GM23338 (cell line): ENCODE measurements at regions not wholly inside any gene's neighbourhood (a gene's known extent, or its start where the extent isn't known, plus 50 kb on each side); places are given as distances from the start of the nearest gene placed in this dataset.

Source experiments
- ATAC-seq: fragments of 200-7000 bp; cut with Tn5 transposase; 3 replicates; pipeline ENCODE4 v1.9.1; 2020
- DNase-seq: peaks from one replicate; pipeline ENCODE4 v3.0.0-alpha.2; 2015; ENCODE audit warnings: low spot score
- H2AFZ ChIP-seq: fragments of 200-600 bp; sonication (generic); 2 replicates; pipeline ENCODE4 v1.8.0; 2016; ENCODE audit warnings: antibody characterized with exemption, mild to moderate bottlenecking, moderate library complexity
- H3F3A ChIP-seq: fragments of 200-600 bp; sonication (generic); replicated peaks from 2 replicates; pipeline ENCODE4 v1.8.0; 2017; ENCODE audit warnings: antibody characterized with exemption, mixed run types, low read depth
- H3K27ac ChIP-seq: fragments of 200-600 bp; sonication (generic); 2 replicates; pipeline ENCODE4 v1.6.1; 2016; ENCODE audit warnings: low read depth
- H3K27me3 ChIP-seq: fragments of 200-600 bp; sonication (generic); 2 replicates; pipeline ENCODE4 v1.8.0; 2016; ENCODE audit warnings: mild to moderate bottlenecking, mixed run types, moderate library complexity; ENCODE audit not compliant: insufficient read depth
- H3K36me3 ChIP-seq: fragments of 200-600 bp; sonication (generic); 2 replicates; pipeline ENCODE4 v1.8.0; 2016; ENCODE audit warnings: mild to moderate bottlenecking; ENCODE audit not compliant: insufficient read depth
- H3K4me1 ChIP-seq: fragments of 200-600 bp; sonication (generic); 2 replicates; pipeline ENCODE4 v1.8.0; 2016; ENCODE audit warnings: mild to moderate bottlenecking, moderate library complexity; ENCODE audit not compliant: insufficient read depth
- H3K4me2 ChIP-seq: fragments of 200-600 bp; sonication (generic); 2 replicates; pipeline ENCODE4 v1.7.1; 2017; ENCODE audit warnings: mixed run types
- H3K4me3 ChIP-seq: fragments of 200-600 bp; sonication (generic); 2 replicates; pipeline ENCODE4 v1.6.1; 2016; ENCODE audit warnings: mixed run types
- H3K79me2 ChIP-seq: fragments of 200-600 bp; sonication (generic); replicated peaks from 2 replicates; pipeline ENCODE4 v1.8.0; 2017; ENCODE audit warnings: mild to moderate bottlenecking; ENCODE audit not compliant: insufficient read depth
- H3K9me2 ChIP-seq: fragments of 200-600 bp; sonication (generic); 2 replicates; pipeline ENCODE4 v1.8.0; 2017; ENCODE audit not compliant: insufficient read depth
- H4K20me1 ChIP-seq: fragments of 200-600 bp; sonication (generic); replicated peaks from 2 replicates; pipeline ENCODE4 v1.8.0; 2017; ENCODE audit warnings: mild to moderate bottlenecking; ENCODE audit not compliant: insufficient read depth
- H3K27ac Mint-ChIP-seq: 2 replicates; pipeline ENCODE4 v1.8.0; 2020; ENCODE audit warnings: inconsistent platforms, mild to moderate bottlenecking, moderate library complexity, mixed read lengths
- H3K27me3 Mint-ChIP-seq: 3 replicates; pipeline ENCODE4 v1.8.0; 2022; ENCODE audit warnings: low read depth, mild to moderate bottlenecking, moderate library complexity, mixed read lengths, inconsistent platforms; ENCODE audit not compliant: insufficient read depth, poor library complexity
- H3K36me3 Mint-ChIP-seq: 3 replicates; pipeline ENCODE4 v1.8.0; 2021; ENCODE audit warnings: low read depth, mild to moderate bottlenecking, inconsistent platforms, moderate library complexity, mixed read lengths
- H3K4me1 Mint-ChIP-seq: 3 replicates; pipeline ENCODE4 v1.8.0; 2020; ENCODE audit warnings: mild to moderate bottlenecking, inconsistent platforms, mixed read lengths
- H3K4me3 Mint-ChIP-seq: 3 replicates; pipeline ENCODE4 v1.8.0; 2021; ENCODE audit warnings: moderate library complexity, mild to moderate bottlenecking, inconsistent platforms, mixed read lengths
- H3K9me3 Mint-ChIP-seq: 3 replicates; pipeline ENCODE4 v1.8.0; 2020; ENCODE audit warnings: moderate library complexity, mild to moderate bottlenecking, inconsistent platforms, mixed read lengths
- CREB1 ChIP-seq: fragments of 250-450 bp; sonication (Bioruptor Pico); IDR thresholded peaks from 2 replicates; pipeline ENCODE4 v1.5.0; 2020; ENCODE audit warnings: low read depth, mild to moderate bottlenecking, moderate library complexity
- ETS1 ChIP-seq: IDR thresholded peaks from 2 replicates; pipeline ENCODE4 v1.6.1; 2016; ENCODE audit warnings: antibody characterized with exemption
- EZH2 ChIP-seq: fragments of 200-600 bp; sonication (generic); IDR thresholded peaks from one replicate; pipeline ENCODE4 v1.8.0; 2017; ENCODE audit warnings: antibody characterized with exemption, mild to moderate bottlenecking, low read depth; ENCODE audit not compliant: unreplicated experiment
- EZH2phosphoT487 ChIP-seq: fragments of 200-600 bp; sonication (generic); IDR thresholded peaks from one replicate; pipeline ENCODE4 v1.8.1; 2018; ENCODE audit warnings: antibody characterized with exemption; ENCODE audit not compliant: unreplicated experiment
- JUNB ChIP-seq: IDR thresholded peaks from one replicate; pipeline ENCODE4 v1.6.1; 2016; ENCODE audit warnings: antibody characterized with exemption; ENCODE audit not compliant: unreplicated experiment
- NANOG ChIP-seq: IDR thresholded peaks from 2 replicates; pipeline ENCODE4 v1.6.1; 2016; ENCODE audit warnings: antibody characterized with exemption, borderline replicate concordance
- POLR2AphosphoS5 ChIP-seq: IDR thresholded peaks from 2 replicates; pipeline ENCODE4 v1.6.1; 2016; ENCODE audit warnings: antibody characterized with exemption, low read depth
- ZNF114 ChIP-seq: fragments of 250-450 bp; sonication (Bioruptor Pico); IDR thresholded peaks from 2 replicates; pipeline ENCODE4 v1.5.0; 2020; ENCODE audit warnings: mild to moderate bottlenecking, moderate library complexity
- ZNF331 ChIP-seq: fragments of 250-450 bp; sonication (Bioruptor Pico); IDR thresholded peaks from 2 replicates; pipeline ENCODE4 v1.5.0; 2020; ENCODE audit warnings: low read depth, mild to moderate bottlenecking, moderate library complexity
- ZNF462 ChIP-seq: fragments of 250-450 bp; sonication (Bioruptor Pico); IDR thresholded peaks from 2 replicates; pipeline ENCODE4 v1.5.0; 2020; ENCODE audit warnings: mild to moderate bottlenecking, moderate library complexity

- TF ChIP-seq ZNF462 (CRISPR knock-in tag) (no peak), JUNB (no peak), EZH2phosphoT487 (no peak), ZNF114 (CRISPR knock-in tag) (no peak), POLR2AphosphoS5 (no peak), ZNF331 (no peak)
These were observed 131.2 kb downstream of the TRIML1 start (continued) for GRCh38 chr4:188270273-188271069.

- DNase-seq (no peak), ATAC-seq (no peak)
- Histone ChIP-seq H3F3A (no peaks in the 10 kb centered on the region), H3K27ac (no peak overlapping the region), H2AFZ (no peak overlapping the region), H3K79me2 (no peaks in the 10 kb centered on the region), H3K36me3 (no peaks in the 10 kb centered on the region), H3K27me3 (no peaks in the 10 kb centered on the region), H3K4me3 (no peak overlapping the region), H4K20me1 (no peaks in the 10 kb centered on the region), H3K9me2 (no peaks in the 10 kb centered on the region), H3K4me1 (peaks cover 5% of the 10 kb centered on the region), H3K4me2 (no peak overlapping the region)
- H3K36me3 Mint-ChIP-seq, result no peaks in the 10 kb centered on the region; the same call in 2 of the 3 replicates
- no peak overlapping the region for H3K4me3 Mint-ChIP-seq
- H3K27me3 Mint-ChIP-seq, result peaks cover 2% of the 10 kb centered on the region
- no peak overlapping the region for H3K27ac Mint-ChIP-seq
- no peak for TF ChIP-seq EZH2
- TF ChIP-seq NANOG, result no peak
- no peak for TF ChIP-seq CREB1 (CRISPR knock-in tag)
- TF ChIP-seq ZNF114 (CRISPR knock-in tag), result no peak
- no peak for TF ChIP-seq POLR2AphosphoS5
- TF ChIP-seq ETS1, result no peak
- H3K4me1 Mint-ChIP-seq, result peaks cover 4% of the 10 kb centered on the region; the same call in 2 of the 3 replicates
- 0 out of 3 replicates have a peak, but pooled peaks cover under 1% of the 10 kb centered on the region for H3K9me3 Mint-ChIP-seq
These were observed 136.4 kb downstream of the TRIML1 start for GRCh38 chr4:188275686-188276085.
